SK-N-SH treated with all-trans-retinoic acid at 6 μM for 48 hours (cell line): ENCODE measurements at regions not wholly inside any gene's neighbourhood (a gene's known extent, or its start where the extent isn't known, plus 50 kb on each side); places are given as distances from the start of the nearest gene placed in this dataset.

Experiments used
- ARNTL ChIP-seq: fragments of 450-650 bp; formaldehyde crosslinking; IDR thresholded peaks from 2 replicates; pipeline ENCODE4 v1.5.0; 2020; ENCODE audit warnings: low read depth, mild to moderate bottlenecking, moderate library complexity, borderline replicate concordance
- CREB5 ChIP-seq: fragments of 250-450 bp; sonication (Bioruptor Pico); IDR thresholded peaks from 2 replicates; pipeline ENCODE4 v1.5.1; 2020; ENCODE audit warnings: low read depth, mild to moderate bottlenecking, moderate library complexity
- CSDC2 ChIP-seq: fragments of 250-450 bp; sonication (Bioruptor Pico); IDR thresholded peaks from 2 replicates; pipeline ENCODE4 v1.5.0; 2020; ENCODE audit warnings: mild to moderate bottlenecking, moderate library complexity
- ESRRG ChIP-seq: fragments of 250-450 bp; sonication (Bioruptor Pico); IDR thresholded peaks from 2 replicates; pipeline ENCODE4 v1.6.1; 2021; ENCODE audit warnings: mild to moderate bottlenecking
- GLIS3 ChIP-seq: fragments of 250-450 bp; sonication (Bioruptor Pico); IDR thresholded peaks from 2 replicates; pipeline ENCODE4 v1.5.0; 2020; ENCODE audit warnings: mild to moderate bottlenecking, moderate library complexity
- PATZ1 ChIP-seq: fragments of 250-450 bp; sonication (Bioruptor Pico); IDR thresholded peaks from 2 replicates; pipeline ENCODE4 v1.8.0; 2020; ENCODE audit warnings: mild to moderate bottlenecking, moderate library complexity, borderline replicate concordance
- TCF4 ChIP-seq: fragments of 250-450 bp; sonication (Bioruptor Pico); IDR thresholded peaks from 2 replicates; pipeline ENCODE4 v1.8.0; 2021; ENCODE audit warnings: mild to moderate bottlenecking, moderate library complexity, borderline replicate concordance
- TSHZ2 ChIP-seq: fragments of 250-450 bp; sonication (Bioruptor Pico); IDR thresholded peaks from 2 replicates; pipeline ENCODE4 v1.5.0; 2020; ENCODE audit warnings: mild to moderate bottlenecking, moderate library complexity
- ZFP30 ChIP-seq: fragments of 450-650 bp; formaldehyde crosslinking; IDR thresholded peaks from 2 replicates; pipeline ENCODE4 v1.5.0; 2022; ENCODE audit warnings: mild to moderate bottlenecking, moderate library complexity

DNA sequence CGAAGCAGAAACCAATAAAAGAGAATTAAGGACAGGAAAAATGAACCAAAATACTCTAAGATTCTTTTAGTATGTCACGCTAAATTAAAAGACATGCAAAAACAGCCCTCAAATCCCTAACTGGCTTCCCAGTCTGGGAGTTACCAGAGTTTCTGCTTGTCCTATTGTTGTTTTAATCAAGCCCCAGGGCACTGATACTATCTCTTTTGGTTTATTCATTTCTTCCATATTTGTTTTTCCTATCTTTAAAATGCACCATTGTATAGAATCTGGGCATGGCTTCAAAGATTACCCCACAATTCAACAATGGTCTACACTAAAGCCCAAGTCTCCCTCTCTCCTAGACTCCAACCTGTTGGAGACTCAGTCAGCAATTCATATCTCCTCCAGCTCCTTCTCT, 169.1 kb downstream of the MYLK4 start:
- TF ChIP-seq ARNTL (CRISPR knock-in tag) (no peak), GLIS3 (no peak), CREB5 (CRISPR knock-in tag) (no peak), ESRRG (no peak), TSHZ2 (CRISPR knock-in tag) (no peak), ZFP30 (CRISPR knock-in tag) (no peak), PATZ1 (CRISPR knock-in tag) (no peak), TCF4 (CRISPR knock-in tag) (no peak), CSDC2 (no peak)
